ENCODE measurements at regions not wholly inside any gene's neighbourhood (a gene's known extent, or its start where the extent isn't known, plus 50 kb on each side); places are given as distances from the start of the nearest gene placed in this dataset.

- no peak overlapping the region for H3K27ac Mint-ChIP-seq
- H3K36me3 Mint-ChIP-seq (ENCODE audit: low read depth), result no peaks in the 10 kb centered on the region
- ChIA-PET POLR2A (no interaction called here), CTCF (no interaction called here)
- H3K27me3 Mint-ChIP-seq, result no peaks in the 10 kb centered on the region
- ATAC-seq (ENCODE audit: low read depth) (no peak), DNase-seq (no peak)
- no peaks in the 10 kb centered on the region for H3K4me1 Mint-ChIP-seq
- no peak for TF ChIP-seq CTCF (IDR thresholded peaks at IDR 0.05)
- no peak overlapping the region for H3K4me3 Mint-ChIP-seq
- H3K9me3 Mint-ChIP-seq, result no peaks in the 10 kb centered on the region
- intact Hi-C loops (cut with micrococcal nuclease), result no loop called here
These were observed 622.1 kb upstream of the ZEB2 start for GRCh38 chr2:145141981-145142380.

GRCh38 chr2:145140658-145141057 lies 620.7 kb upstream of the ZEB2 start:
- Mint-ChIP-seq H3K9me3 (no peaks in the 10 kb centered on the region), H3K27me3 (no peaks in the 10 kb centered on the region), H3K27ac (no peak overlapping the region), H3K36me3 (ENCODE audit: low read depth) (no peaks in the 10 kb centered on the region), H3K4me1 (no peaks in the 10 kb centered on the region), H3K4me3 (no peak overlapping the region)
- ChIA-PET CTCF (no interaction called here), POLR2A (no interaction called here)
- no peak for TF ChIP-seq CTCF (IDR thresholded peaks at IDR 0.05)
- intact Hi-C loops (cut with micrococcal nuclease), result no loop called here
- ATAC-seq (ENCODE audit: low read depth) (no peak), DNase-seq (no peak)

DNA sequence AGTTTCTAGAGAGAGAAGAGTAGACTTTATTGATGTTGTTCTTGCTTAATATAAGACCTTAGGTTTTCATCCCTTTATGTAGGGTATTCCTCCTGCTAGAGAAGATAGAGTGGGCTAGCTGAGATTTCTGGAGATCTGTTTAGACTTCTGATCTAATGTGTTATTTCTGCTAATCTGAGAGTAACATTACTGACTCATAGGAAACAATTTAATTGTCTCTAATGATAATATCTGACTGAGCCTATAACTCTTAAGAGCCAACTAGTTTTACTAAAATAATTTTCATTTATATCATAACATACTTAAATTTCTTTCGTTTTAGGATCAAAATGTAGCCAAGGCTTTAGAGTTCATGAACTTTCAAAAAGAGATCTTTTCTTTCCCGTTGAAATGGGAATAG lies 618.7 kb upstream of the ZEB2 start:
- no peaks in the 10 kb centered on the region for H3K9me3 Mint-ChIP-seq
- H3K4me1 Mint-ChIP-seq, result no peaks in the 10 kb centered on the region
- no peak overlapping the region for H3K27ac Mint-ChIP-seq
- no peaks in the 10 kb centered on the region for H3K36me3 Mint-ChIP-seq (ENCODE audit: low read depth)
- DNase-seq (no peak), ATAC-seq (ENCODE audit: low read depth) (no peak)
- H3K4me3 Mint-ChIP-seq, result no peak overlapping the region
- POLR2A ChIA-PET, result no interaction called here
- TF ChIP-seq CTCF (IDR thresholded peaks at IDR 0.05), result no peak
- intact Hi-C loops (cut with micrococcal nuclease), result no loop called here
- CTCF ChIA-PET, result no interaction called here
- H3K27me3 Mint-ChIP-seq, result no peaks in the 10 kb centered on the region

DNA sequence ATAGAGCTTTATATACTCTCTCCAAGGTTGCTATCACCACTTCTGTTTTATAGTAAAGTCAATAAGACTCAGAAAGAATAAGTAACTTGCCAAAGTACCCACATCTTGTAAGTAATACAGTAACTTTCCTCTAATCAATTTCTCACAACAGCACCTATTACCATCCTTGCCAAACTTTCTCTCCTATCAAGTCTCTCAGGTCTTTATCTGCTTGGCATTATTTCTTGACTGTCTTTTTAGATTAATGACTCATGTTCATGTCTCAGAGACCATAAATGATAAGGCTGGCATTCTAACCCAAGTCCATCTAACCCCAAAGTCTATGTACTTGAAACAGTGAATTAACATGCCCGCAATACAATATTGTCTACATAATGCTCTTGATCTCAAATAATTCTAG lies 618.0 kb upstream of the ZEB2 start:
- intact Hi-C loops (cut with micrococcal nuclease), result no loop called here
- Mint-ChIP-seq H3K4me3 (no peak overlapping the region), H3K4me1 (no peaks in the 10 kb centered on the region), H3K27me3 (no peaks in the 10 kb centered on the region), H3K27ac (no peak overlapping the region), H3K9me3 (no peaks in the 10 kb centered on the region), H3K36me3 (ENCODE audit: low read depth) (no peaks in the 10 kb centered on the region)
- POLR2A ChIA-PET, result no interaction called here
- no peak for TF ChIP-seq CTCF (IDR thresholded peaks at IDR 0.05)
- DNase-seq (no peak), ATAC-seq (ENCODE audit: low read depth) (no peak)
- CTCF ChIA-PET, result no interaction called here

- ChIA-PET POLR2A (no interaction called here), CTCF (no interaction called here)
- intact Hi-C loops (cut with micrococcal nuclease), result no loop called here
- no peak for TF ChIP-seq CTCF (IDR thresholded peaks at IDR 0.05)
- no peaks in the 10 kb centered on the region for H3K4me1 Mint-ChIP-seq
- no peaks in the 10 kb centered on the region for H3K36me3 Mint-ChIP-seq (ENCODE audit: low read depth)
- ATAC-seq (ENCODE audit: low read depth) (no peak), DNase-seq (no peak)
- H3K27ac Mint-ChIP-seq, result no peak overlapping the region
- no peaks in the 10 kb centered on the region for H3K27me3 Mint-ChIP-seq
- no peaks in the 10 kb centered on the region for H3K9me3 Mint-ChIP-seq
- no peak overlapping the region for H3K4me3 Mint-ChIP-seq
These were observed 617.3 kb upstream of the ZEB2 start for GRCh38 chr2:145137211-145137610.
